Progenitor cell of endocrine pancreas (in vitro differentiated cells): ENCODE measurements at regions not wholly inside any gene's neighbourhood (a gene's known extent, or its start where the extent isn't known, plus 50 kb on each side); places are given as distances from the start of the nearest gene placed in this dataset.

ENCODE experiments used
- DNase-seq: peaks from one replicate; pipeline ENCODE4 v3.0.0; 2021; ENCODE audit warnings: low spot score; ENCODE audit not compliant: unreplicated experiment
- H3K27ac Mint-ChIP-seq: 2 replicates; pipeline ENCODE4 v1.8.0; 2021; ENCODE audit warnings: mild to moderate bottlenecking, moderate library complexity, mixed read lengths
- H3K27me3 Mint-ChIP-seq: 2 replicates; pipeline ENCODE4 v1.8.0; 2021; ENCODE audit warnings: mixed read lengths
- H3K36me3 Mint-ChIP-seq: 2 replicates; pipeline ENCODE4 v1.8.0; 2022; ENCODE audit warnings: mixed read lengths; ENCODE audit not compliant: insufficient read depth
- H3K4me1 Mint-ChIP-seq: 2 replicates; pipeline ENCODE4 v1.8.0; 2021; ENCODE audit warnings: low read depth, mixed read lengths
- H3K4me3 Mint-ChIP-seq: 2 replicates; pipeline ENCODE4 v1.8.0; 2021; ENCODE audit warnings: low read depth, mild to moderate bottlenecking, moderate library complexity, mixed read lengths
- H3K9me3 Mint-ChIP-seq: 2 replicates; pipeline ENCODE4 v1.8.0; 2021; ENCODE audit warnings: low read depth, mixed read lengths
- CTCF ChIP-seq: fragments of 200-600 bp; sonication (generic); IDR thresholded peaks from one replicate; pipeline ENCODE4 v1.5.0; 2021; ENCODE audit warnings: antibody characterized with exemption, mild to moderate bottlenecking; ENCODE audit not compliant: unreplicated experiment

DNA sequence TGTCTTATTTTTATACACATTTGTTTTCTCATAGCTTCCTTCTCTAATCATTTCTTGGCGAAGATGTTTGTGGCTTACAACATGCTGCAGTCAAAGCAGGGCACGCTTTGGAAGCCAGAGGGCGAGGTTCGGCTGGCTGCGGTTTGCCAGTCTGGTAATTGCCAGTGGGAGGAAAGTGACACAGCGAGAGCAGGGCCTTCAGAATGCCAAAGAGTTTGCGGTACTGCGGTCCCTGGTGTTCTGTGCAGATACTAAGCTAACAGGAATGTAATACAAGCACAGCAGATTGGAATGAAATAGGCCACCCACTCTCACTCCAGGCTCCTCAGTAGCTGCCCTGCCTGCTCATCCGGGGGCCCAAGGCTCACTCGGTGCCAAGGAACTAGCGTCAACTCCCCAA is 58.7 kb upstream of the TGM3 start:
- no peak for TF ChIP-seq CTCF
- Mint-ChIP-seq H3K4me1 (no peaks in the 10 kb centered on the region), H3K27ac (no peak overlapping the region), H3K4me3 (no peak overlapping the region), H3K27me3 (no peaks in the 10 kb centered on the region), H3K36me3 (no peaks in the 10 kb centered on the region), H3K9me3 (no peaks in the 10 kb centered on the region)
- no peak for DNase-seq

DNA sequence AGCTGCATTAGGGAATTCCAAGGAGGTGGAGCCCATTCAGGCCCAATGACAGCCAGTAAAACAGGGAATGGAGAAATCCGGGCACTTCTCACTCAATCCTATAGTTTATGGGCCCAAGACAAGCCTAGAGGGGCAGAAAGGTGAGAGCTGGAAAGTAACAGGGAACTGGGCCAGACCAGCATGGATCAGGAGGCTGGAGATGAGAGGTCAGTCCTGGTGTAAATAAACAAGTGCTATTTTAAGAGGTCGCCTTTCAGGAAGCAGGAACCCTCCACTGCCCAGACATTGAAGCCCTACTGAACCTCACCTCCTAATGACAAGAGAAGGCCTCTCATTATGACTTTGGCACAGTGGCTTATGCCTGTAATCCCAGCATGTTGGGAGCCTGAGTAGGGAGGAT is 57.2 kb upstream of the TGM3 start:
- H3K4me1 Mint-ChIP-seq, result no peaks in the 10 kb centered on the region
- no peaks in the 10 kb centered on the region for H3K9me3 Mint-ChIP-seq
- no peaks in the 10 kb centered on the region for H3K27me3 Mint-ChIP-seq
- TF ChIP-seq CTCF, result no peak
- H3K4me3 Mint-ChIP-seq, result no peak overlapping the region
- H3K27ac Mint-ChIP-seq, result no peak overlapping the region
- no peaks in the 10 kb centered on the region for H3K36me3 Mint-ChIP-seq
- no peak for DNase-seq

DNA sequence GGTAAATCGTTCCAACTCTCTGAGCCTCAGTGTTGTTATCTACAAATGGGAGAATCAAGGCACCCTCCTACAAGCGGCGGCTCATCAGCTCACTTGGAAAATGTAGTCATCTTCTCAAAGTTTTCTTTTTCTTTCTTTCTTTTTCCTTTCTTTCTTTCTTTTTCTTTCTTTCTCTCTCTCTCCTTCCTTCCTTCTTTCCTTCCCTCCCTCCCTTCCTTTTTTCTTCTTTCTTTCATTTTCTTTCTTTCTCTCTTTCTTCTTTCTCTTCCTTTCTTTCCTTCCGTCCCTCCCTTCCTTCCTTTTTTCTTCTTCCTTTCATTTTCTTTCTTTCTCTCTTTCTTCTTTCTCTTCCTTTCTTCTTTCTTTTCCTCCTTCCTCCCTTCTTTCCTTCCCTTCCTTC is 55.0 kb upstream of the TGM3 start:
- no peak for TF ChIP-seq CTCF
- no peaks in the 10 kb centered on the region for H3K27me3 Mint-ChIP-seq
- H3K36me3 Mint-ChIP-seq, result no peaks in the 10 kb centered on the region
- H3K4me1 Mint-ChIP-seq, result peaks cover 8% of the 10 kb centered on the region
- no peak overlapping the region for H3K4me3 Mint-ChIP-seq
- no peak for DNase-seq
- no peaks in the 10 kb centered on the region for H3K9me3 Mint-ChIP-seq
- H3K27ac Mint-ChIP-seq, result no peak overlapping the region

GRCh38 chr20:2242678-2243077 is 53.1 kb upstream of the TGM3 start:
- no peaks in the 10 kb centered on the region for H3K27me3 Mint-ChIP-seq
- H3K27ac Mint-ChIP-seq, result no peak overlapping the region
- no peak for TF ChIP-seq CTCF
- DNase-seq, result no peak
- peaks cover 16% of the 10 kb centered on the region for H3K4me1 Mint-ChIP-seq
- H3K9me3 Mint-ChIP-seq, result no peaks in the 10 kb centered on the region
- H3K4me3 Mint-ChIP-seq, result no peak overlapping the region
- no peaks in the 10 kb centered on the region for H3K36me3 Mint-ChIP-seq

DNA sequence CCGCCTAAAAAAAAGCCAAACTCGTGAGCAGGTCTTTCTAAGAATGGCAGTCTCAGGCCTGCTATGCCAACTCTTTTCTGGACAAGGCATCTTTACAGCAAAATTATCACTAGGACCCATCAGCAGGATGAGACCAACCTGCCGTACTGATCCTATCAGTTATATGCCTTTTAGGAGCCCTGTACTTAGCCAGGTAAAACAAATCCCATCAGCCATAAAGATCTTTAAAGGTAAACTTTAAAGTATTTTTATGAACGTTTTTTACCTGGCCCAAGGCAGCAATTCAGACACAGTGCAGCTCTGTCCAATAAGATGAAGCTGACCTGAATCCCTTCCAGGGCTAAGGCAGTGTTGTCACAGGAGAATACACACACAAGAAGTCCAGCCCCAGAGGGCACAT is 51.3 kb upstream of the TGM3 start:
- H3K4me1 Mint-ChIP-seq, result peaks cover 16% of the 10 kb centered on the region
- no peak overlapping the region for H3K4me3 Mint-ChIP-seq
- H3K36me3 Mint-ChIP-seq, result no peaks in the 10 kb centered on the region
- no peaks in the 10 kb centered on the region for H3K27me3 Mint-ChIP-seq
- TF ChIP-seq CTCF, result no peak
- H3K9me3 Mint-ChIP-seq, result no peaks in the 10 kb centered on the region
- no peak overlapping the region for H3K27ac Mint-ChIP-seq
- no peak for DNase-seq
